ENCODE measurements at regions not wholly inside any gene's neighbourhood (a gene's known extent, or its start where the extent isn't known, plus 50 kb on each side); places are given as distances from the start of the nearest gene placed in this dataset.
"Not testable (repeated sequence)": the region's sequence is repeated elsewhere in the genome, so short reads cannot be mapped to it uniquely, and the experiment has no call there.

DNA sequence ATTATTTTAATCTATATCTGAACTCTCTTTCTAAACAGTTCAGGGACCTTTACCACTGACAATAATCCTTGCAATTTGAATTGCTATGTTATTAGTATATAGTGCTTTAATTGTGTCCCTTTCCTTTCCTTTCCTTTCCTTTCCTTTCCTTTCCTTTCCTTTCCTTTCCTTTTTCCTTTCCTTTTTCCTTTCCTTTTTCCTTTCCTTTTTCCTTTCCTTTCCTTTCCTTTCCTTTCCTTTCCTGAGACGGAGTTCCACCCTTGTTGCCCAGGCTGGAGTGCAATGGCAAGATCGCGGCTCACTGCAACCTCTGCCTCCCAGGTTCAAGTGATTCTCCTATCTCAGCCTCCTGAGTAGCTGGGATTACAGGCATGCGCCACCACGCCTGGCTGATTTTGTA, 225.1 kb downstream of the CXXC4 start:
- FAIRE-seq = peak; percentile 23
- POLR2A ChIA-PET; in situ Hi-C loops (cut with MboI); H3K36me3 ChIP-seq (ENCODE audit: control insufficient read depth, insufficient read depth, low read length); H3K79me2 ChIP-seq (ENCODE audit: control insufficient read depth, insufficient read depth, low read length); H3K4me3 ChIP-seq; H4K20me1 ChIP-seq (replicated peaks; ENCODE audit: control insufficient read depth, insufficient read depth, low read length); BruUV-seq (replicated peaks); intact Hi-C loops (cut with micrococcal nuclease); ATAC-seq; H2AFZ ChIP-seq (ENCODE audit: low read depth, low read length); DNase-seq (ENCODE audit: extremely low read depth in 1 of 4, low spot score in 3 of 4); H3K9ac ChIP-seq (ENCODE audit: insufficient read depth in 1 of 2, low read depth in 2 of 2, low read length in 2 of 2); H3K9me1 ChIP-seq (ENCODE audit: control insufficient read depth, insufficient read depth, low read length); H3K27ac ChIP-seq (ENCODE audit: extremely low read depth, low read depth, low read length); H3K9me3 ChIP-seq (replicated peaks; ENCODE audit: control insufficient read depth, insufficient read depth, low read depth, low read length); H3K4me2 ChIP-seq (ENCODE audit: insufficient read depth, low read length); H3K4me1 ChIP-seq (replicated peaks in 1 of 2; ENCODE audit: control insufficient read depth in 2 of 2, insufficient read depth in 2 of 2, low read length in 2 of 2); H3K27me3 ChIP-seq (ENCODE audit: control insufficient read depth in 2 of 2, insufficient read depth in 2 of 2, low read length in 2 of 2): not testable (repeated sequence)
- CTCF ChIA-PET (ENCODE audit: low intra/inter-chr PET ratio) = interaction anchor here (0.6 kb wide), 1 partner anchor 70 kb away, joined by 4 read pairs; no protein-coding TSS in a partner anchor
- no CpG with 5 or more reads among the region's 5 CpGs for WGBS (ENCODE audit: insufficient coverage, low coverage, missing lambda C conversion rate)

DNA sequence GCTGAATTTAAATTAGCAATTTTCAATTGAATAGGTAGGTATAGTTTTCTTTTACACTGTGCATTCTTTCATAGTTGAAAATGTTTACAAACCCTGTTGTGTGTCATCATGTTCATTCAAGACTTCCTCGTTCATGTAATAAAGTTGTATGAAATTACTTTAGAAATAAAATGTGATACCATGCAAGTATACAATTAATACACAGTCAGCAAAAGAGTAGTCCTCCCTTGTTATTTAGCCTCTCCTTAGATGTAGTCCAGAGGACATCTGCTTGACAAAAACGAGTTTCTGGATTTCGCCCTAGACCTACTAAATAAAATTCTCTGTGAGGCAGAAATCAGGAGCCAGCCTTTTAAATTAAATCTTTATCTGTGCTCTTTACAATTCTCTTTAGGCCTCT, 231.6 kb downstream of the CXXC4 start:
- H3K4me2 ChIP-seq (ENCODE audit: insufficient read depth, low read length) = no peak overlapping the region
- no peak overlapping the region for H3K27ac ChIP-seq (ENCODE audit: extremely low read depth, low read depth, low read length)
- no peak overlapping the region for H3K4me3 ChIP-seq
- no peaks in the 10 kb centered on the region for H3K4me1 ChIP-seq (replicated peaks in 1 of 2; ENCODE audit: control insufficient read depth in 2 of 2, insufficient read depth in 2 of 2, low read length in 2 of 2)
- FAIRE-seq (no peak), ATAC-seq (no peak), DNase-seq (ENCODE audit: extremely low read depth in 1 of 4, low spot score in 3 of 4) (no peak)
- intact Hi-C loops (cut with micrococcal nuclease) = no loop called here
- ChIA-PET POLR2A (no interaction called here), CTCF (ENCODE audit: low intra/inter-chr PET ratio) (no interaction called here)
- no peaks in the 10 kb centered on the region for H3K36me3 ChIP-seq (ENCODE audit: control insufficient read depth, insufficient read depth, low read length)
- no peak overlapping the region for H3K9ac ChIP-seq (ENCODE audit: insufficient read depth in 1 of 2, low read depth in 2 of 2, low read length in 2 of 2)
- H3K9me1 ChIP-seq (ENCODE audit: control insufficient read depth, insufficient read depth, low read length) = no peaks in the 10 kb centered on the region
- in situ Hi-C loops (cut with MboI) = no loop called here
- H2AFZ ChIP-seq (ENCODE audit: low read depth, low read length) = no peak overlapping the region
- 0% methylated on average over 3 of the region's 3 CpGs for WGBS (ENCODE audit: insufficient coverage, low coverage, missing lambda C conversion rate)
- BruUV-seq (replicated peaks) = no TSS peak
- H3K9me3 ChIP-seq (replicated peaks; ENCODE audit: control insufficient read depth, insufficient read depth, low read depth, low read length) = no peaks in the 10 kb centered on the region
- no peaks in the 10 kb centered on the region for H3K79me2 ChIP-seq (ENCODE audit: control insufficient read depth, insufficient read depth, low read length)
- no peaks in the 10 kb centered on the region for H4K20me1 ChIP-seq (replicated peaks; ENCODE audit: control insufficient read depth, insufficient read depth, low read length)
- no peak for TF ChIP-seq NFIC (IDR thresholded peaks at IDR 0.05)
- TF ChIP-seq, protein P1, sequence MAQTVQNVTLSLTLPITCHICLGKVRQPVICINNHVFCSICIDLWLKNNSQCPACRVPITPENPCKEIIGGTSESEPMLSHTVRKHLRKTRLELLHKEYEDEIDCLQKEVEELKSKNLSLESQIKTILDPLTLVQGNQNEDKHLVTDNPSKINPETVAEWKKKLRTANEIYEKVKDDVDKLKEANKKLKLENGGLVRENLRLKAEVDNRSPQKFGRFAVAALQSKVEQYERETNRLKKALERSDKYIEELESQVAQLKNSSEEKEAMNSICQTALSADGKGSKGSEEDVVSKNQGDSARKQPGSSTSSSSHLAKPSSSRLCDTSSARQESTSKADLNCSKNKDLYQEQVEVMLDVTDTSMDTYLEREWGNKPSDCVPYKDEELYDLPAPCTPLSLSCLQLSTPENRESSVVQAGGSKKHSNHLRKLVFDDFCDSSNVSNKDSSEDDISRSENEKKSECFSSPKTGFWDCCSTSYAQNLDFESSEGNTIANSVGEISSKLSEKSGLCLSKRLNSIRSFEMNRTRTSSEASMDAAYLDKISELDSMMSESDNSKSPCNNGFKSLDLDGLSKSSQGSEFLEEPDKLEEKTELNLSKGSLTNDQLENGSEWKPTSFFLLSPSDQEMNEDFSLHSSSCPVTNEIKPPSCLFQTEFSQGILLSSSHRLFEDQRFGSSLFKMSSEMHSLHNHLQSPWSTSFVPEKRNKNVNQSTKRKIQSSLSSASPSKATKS (CRISPR knock-in tag; IDR thresholded peaks at IDR 0.05) = no peak
- TF ChIP-seq, protein P2, sequence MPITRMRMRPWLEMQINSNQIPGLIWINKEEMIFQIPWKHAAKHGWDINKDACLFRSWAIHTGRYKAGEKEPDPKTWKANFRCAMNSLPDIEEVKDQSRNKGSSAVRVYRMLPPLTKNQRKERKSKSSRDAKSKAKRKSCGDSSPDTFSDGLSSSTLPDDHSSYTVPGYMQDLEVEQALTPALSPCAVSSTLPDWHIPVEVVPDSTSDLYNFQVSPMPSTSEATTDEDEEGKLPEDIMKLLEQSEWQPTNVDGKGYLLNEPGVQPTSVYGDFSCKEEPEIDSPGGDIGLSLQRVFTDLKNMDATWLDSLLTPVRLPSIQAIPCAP (CRISPR knock-in tag; IDR thresholded peaks at IDR 0.05; ENCODE audit: borderline replicate concordance) = no peak
- no peaks in the 10 kb centered on the region for H3K27me3 ChIP-seq (ENCODE audit: control insufficient read depth in 2 of 2, insufficient read depth in 2 of 2, low read length in 2 of 2)
